ENCODE measurements at regions not wholly inside any gene's neighbourhood (a gene's known extent, or its start where the extent isn't known, plus 50 kb on each side); places are given as distances from the start of the nearest gene placed in this dataset.

- Histone ChIP-seq H3K9me3 (no peaks in the 10 kb centered on the region), H3K27me3 (no peaks in the 10 kb centered on the region), H3K27ac (no peak overlapping the region), H3K4me3 (no peak overlapping the region), H3K36me3 (no peaks in the 10 kb centered on the region), H3K4me1 (no peaks in the 10 kb centered on the region)
- no peak for TF ChIP-seq POLR2A (IDR thresholded peaks at IDR 0.05)
- TF ChIP-seq, protein P1, sequence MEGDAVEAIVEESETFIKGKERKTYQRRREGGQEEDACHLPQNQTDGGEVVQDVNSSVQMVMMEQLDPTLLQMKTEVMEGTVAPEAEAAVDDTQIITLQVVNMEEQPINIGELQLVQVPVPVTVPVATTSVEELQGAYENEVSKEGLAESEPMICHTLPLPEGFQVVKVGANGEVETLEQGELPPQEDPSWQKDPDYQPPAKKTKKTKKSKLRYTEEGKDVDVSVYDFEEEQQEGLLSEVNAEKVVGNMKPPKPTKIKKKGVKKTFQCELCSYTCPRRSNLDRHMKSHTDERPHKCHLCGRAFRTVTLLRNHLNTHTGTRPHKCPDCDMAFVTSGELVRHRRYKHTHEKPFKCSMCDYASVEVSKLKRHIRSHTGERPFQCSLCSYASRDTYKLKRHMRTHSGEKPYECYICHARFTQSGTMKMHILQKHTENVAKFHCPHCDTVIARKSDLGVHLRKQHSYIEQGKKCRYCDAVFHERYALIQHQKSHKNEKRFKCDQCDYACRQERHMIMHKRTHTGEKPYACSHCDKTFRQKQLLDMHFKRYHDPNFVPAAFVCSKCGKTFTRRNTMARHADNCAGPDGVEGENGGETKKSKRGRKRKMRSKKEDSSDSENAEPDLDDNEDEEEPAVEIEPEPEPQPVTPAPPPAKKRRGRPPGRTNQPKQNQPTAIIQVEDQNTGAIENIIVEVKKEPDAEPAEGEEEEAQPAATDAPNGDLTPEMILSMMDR (IDR thresholded peaks at IDR 0.05): no peak
- DNase-seq: no peak
These were observed 301.3 kb upstream of the SALL3 start for GRCh38 chr18:78678318-78678695.

DNA sequence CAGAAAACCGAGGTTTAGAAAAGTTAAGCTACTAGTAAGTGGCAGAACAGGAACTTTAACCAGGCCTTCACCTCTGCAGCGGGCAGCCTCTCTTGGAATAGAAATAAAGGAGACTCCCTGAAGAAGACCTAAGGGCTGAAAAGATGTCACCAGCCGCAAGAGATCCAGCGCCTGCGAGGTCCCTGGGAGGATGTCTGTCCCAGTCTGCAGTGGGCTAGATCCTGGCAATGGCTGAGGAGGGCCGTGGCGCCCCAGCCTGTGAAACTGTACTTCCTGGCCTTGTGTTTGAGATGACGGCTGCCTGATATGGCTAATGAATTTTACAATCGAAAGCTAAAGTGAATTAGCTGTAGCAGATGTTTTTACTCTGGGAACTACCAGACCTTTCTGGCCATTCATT lies 300.6 kb upstream of the SALL3 start:
- H3K27ac ChIP-seq: no peak overlapping the region
- TF ChIP-seq POLR2A (IDR thresholded peaks at IDR 0.05): no peak
- TF ChIP-seq, protein P1 (IDR thresholded peaks at IDR 0.05): no peak
- H3K9me3 ChIP-seq: no peaks in the 10 kb centered on the region
- DNase-seq: no peak
- H3K36me3 ChIP-seq: no peaks in the 10 kb centered on the region
- H3K4me1 ChIP-seq: no peaks in the 10 kb centered on the region
- H3K4me3 ChIP-seq: no peak overlapping the region
- H3K27me3 ChIP-seq: no peaks in the 10 kb centered on the region

DNA sequence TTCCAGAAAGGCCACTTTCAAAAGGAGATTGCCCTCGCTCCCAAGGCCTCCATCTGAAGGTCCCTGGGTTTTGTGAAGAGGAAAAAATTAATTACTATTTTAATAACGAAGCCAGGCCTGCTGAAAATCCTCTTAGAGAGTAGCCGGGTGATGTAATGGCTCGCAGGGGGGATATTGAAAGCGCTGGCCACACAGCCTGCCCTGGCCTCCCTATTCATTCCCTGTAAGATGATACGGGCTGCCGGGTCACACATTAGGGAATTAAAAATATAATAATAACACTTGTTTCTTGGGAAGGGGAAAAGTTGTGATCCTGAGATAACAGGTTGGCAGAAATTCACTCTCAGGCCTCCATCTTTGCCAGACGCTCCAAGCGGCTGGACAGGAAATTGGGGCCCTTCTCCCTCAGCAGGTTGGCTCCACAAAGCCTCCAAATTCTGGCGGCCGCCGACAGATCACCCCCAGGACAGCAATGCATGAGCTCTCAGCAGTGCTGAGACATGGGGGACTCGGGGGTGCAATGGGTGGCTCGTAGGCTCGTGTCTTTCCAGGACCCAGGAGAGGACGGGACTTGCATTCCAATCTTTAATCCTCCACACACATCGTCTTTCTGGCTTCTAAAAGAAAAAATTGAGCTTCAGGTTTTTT lies 299.9 kb upstream of the SALL3 start:
- no peak for TF ChIP-seq POLR2A (IDR thresholded peaks at IDR 0.05)
- TF ChIP-seq, protein P1 (IDR thresholded peaks at IDR 0.05): no peak
- Histone ChIP-seq H3K27ac (no peak overlapping the region), H3K36me3 (no peaks in the 10 kb centered on the region), H3K9me3 (no peaks in the 10 kb centered on the region), H3K4me1 (no peaks in the 10 kb centered on the region), H3K27me3 (no peaks in the 10 kb centered on the region), H3K4me3 (no peak overlapping the region)
- DNase-seq: peak in 1 of 3 donors; percentile 16

DNA sequence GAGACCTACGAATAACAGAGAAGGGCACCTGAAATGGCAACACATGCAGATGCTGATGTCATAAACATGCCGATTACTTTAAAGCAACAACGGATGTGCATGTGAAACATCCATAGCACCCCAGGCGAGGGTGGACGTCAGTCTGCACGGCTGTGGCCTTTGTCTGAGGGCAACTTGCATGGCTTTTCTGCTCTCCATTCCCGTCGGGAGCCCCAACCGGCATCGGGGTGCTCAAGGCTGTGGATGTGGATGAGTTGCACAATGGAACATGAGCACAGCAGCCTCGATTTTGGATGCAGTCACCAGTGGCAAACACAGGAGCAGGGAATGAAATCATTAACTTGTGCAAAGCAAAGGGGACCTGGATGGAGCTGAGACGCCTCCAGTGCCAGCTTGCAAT lies 298.2 kb upstream of the SALL3 start:
- TF ChIP-seq, protein P1 (IDR thresholded peaks at IDR 0.05): no peak
- no peak for TF ChIP-seq POLR2A (IDR thresholded peaks at IDR 0.05)
- peak in 1 of 3 donors; percentile 28 for DNase-seq

DNA sequence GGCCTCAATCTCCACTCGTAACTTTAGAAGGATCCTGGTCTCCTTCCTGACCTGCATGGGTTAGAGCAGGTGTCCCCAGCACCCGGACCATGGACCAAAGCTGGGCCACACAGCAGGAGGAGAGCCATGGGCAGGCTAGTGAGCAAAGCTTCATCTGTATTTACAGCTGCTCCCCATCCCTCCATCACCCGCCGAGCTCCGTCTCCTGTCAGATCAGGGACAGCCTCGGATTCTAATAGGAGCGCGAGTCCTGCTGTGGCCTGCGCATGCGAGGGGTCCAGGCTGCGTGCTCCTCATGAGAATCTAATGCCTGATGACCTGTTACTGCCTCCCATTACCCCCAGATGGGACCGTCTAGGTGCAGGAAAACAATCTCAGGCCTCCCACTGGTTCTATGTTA lies 297.7 kb upstream of the SALL3 start:
- H3K4me1 ChIP-seq: no peaks in the 10 kb centered on the region
- no peaks in the 10 kb centered on the region for H3K9me3 ChIP-seq
- TF ChIP-seq POLR2A (IDR thresholded peaks at IDR 0.05): no peak
- TF ChIP-seq, protein P1 (IDR thresholded peaks at IDR 0.05): no peak
- no peak overlapping the region for H3K4me3 ChIP-seq
- no peak overlapping the region for H3K27ac ChIP-seq
- no peaks in the 10 kb centered on the region for H3K36me3 ChIP-seq
- H3K27me3 ChIP-seq: no peaks in the 10 kb centered on the region
- DNase-seq: no peak

More for the DNA sequence above, 298.2 kb upstream of the SALL3 start:
- no peaks in the 10 kb centered on the region for H3K9me3 ChIP-seq
- no peak overlapping the region for H3K27ac ChIP-seq
- no peak overlapping the region for H3K4me3 ChIP-seq
- no peaks in the 10 kb centered on the region for H3K36me3 ChIP-seq
- no peaks in the 10 kb centered on the region for H3K27me3 ChIP-seq
- no peaks in the 10 kb centered on the region for H3K4me1 ChIP-seq

- H3K4me3 ChIP-seq: no peak overlapping the region
- no peak overlapping the region for H3K27ac ChIP-seq
- H3K4me1 ChIP-seq: no peaks in the 10 kb centered on the region
- no peaks in the 10 kb centered on the region for H3K27me3 ChIP-seq
- TF ChIP-seq, protein P1 (IDR thresholded peaks at IDR 0.05): no peak
- TF ChIP-seq POLR2A (IDR thresholded peaks at IDR 0.05): no peak
- no peaks in the 10 kb centered on the region for H3K36me3 ChIP-seq
- DNase-seq: no peak
- H3K9me3 ChIP-seq: no peaks in the 10 kb centered on the region
These were observed 296.9 kb upstream of the SALL3 start for GRCh38 chr18:78682716-78683115.
